NT2/D1 (cell line): ENCODE measurements at regions not wholly inside any gene's neighbourhood (a gene's known extent, or its start where the extent isn't known, plus 50 kb on each side); places are given as distances from the start of the nearest gene placed in this dataset.

Experiments used
- SUZ12 ChIP-seq: IDR thresholded peaks from 2 replicates; pipeline ENCODE4 v1.6.1; 2011; ENCODE audit not compliant: insufficient read length, insufficient read depth; ENCODE audit errors: extremely low read depth
- YY1 ChIP-seq: IDR thresholded peaks from 2 replicates; pipeline ENCODE4 v1.6.1; 2011; ENCODE audit not compliant: insufficient read length, insufficient read depth
- ZNF274 ChIP-seq: IDR thresholded peaks from 2 replicates; pipeline ENCODE4 v1.6.1; 2011; ENCODE audit warnings: mild to moderate bottlenecking, low read depth, low read length

- no peak for TF ChIP-seq SUZ12
- no peak for TF ChIP-seq ZNF274
- TF ChIP-seq YY1, result no peak
These were observed 259.4 kb downstream of the GJA1 start for GRCh38 chr6:121694801-121695251.
